ENCODE measurements at regions not wholly inside any gene's neighbourhood (a gene's known extent, or its start where the extent isn't known, plus 50 kb on each side); places are given as distances from the start of the nearest gene placed in this dataset.

DNA sequence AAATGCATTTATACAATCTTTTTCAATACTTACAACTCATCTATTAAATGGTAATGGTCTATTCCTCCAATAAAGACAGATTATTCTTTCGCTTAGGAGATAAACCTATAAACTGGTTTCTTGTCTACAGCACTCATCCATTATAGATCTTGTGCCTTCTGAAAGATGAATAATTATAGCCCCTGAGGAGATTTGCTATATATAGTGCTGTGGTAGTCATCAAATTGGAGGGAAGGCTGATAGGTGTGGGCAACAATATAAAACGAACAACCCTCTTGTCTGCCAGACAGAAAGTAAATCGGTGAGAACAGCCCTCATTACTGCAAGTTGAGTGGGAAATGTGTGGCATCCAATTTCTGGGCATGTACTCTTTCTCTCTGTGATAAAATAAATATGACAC lies 292.5 kb upstream of the CNR1 start:
- WGBS (ENCODE audit: insufficient coverage) = no CpG with 5 or more reads among the region's 3 CpGs
- CTCF ChIA-PET = no interaction called here

DNA sequence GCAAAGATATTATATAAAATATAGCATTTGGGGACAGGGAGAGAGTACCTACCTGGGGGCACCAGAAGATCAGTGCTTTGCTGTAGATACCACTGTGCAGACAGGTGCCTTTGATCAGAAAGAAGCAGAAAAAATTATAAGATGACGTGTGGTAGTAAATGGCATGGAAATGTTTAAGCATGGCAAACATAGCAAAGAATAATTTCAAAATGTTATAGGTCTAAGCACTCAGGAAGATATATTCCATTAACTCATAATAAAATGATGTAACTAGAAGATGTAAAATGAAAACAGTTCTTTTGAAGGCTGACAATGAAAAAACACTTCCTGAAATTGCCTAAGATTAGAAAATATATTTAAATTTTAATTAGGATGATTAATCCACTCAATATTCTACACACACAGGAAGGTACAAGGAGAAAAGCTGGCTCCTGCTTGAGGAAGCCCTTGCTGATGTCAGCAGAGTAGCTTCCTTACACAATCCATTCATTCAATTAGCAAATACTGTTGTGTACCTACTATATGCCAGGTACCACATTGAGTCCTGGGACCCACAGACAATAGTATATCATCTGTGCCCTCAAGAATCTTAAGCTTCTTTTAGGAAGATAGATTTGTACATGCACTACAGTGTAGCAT lies 290.2 kb upstream of the CNR1 start:
- Histone ChIP-seq H3K9ac (ENCODE audit: low read length) (no peak overlapping the region), H3K27me3 (replicated peaks in 1 of 4; ENCODE audit: control extremely low read depth in 1 of 4, control insufficient read depth in 3 of 4, insufficient read depth in 4 of 4, low read length in 3 of 4) (no peaks in the 10 kb centered on the region), H3K36me3 (replicated peaks in 1 of 2; ENCODE audit: control extremely low read depth in 1 of 2, control insufficient read depth in 1 of 2, extremely low read depth in 1 of 2, insufficient read depth in 2 of 2, low read length in 1 of 2) (no peaks in the 10 kb centered on the region), H4K20me1 (ENCODE audit: control insufficient read depth, insufficient read depth, low read length, poor library complexity, severe bottlenecking) (no peaks in the 10 kb centered on the region), H3K27ac (ENCODE audit: low read length in 2 of 2) (no peak overlapping the region), H2AFZ (ENCODE audit: insufficient read depth, low read depth, low read length, poor library complexity, severe bottlenecking) (no peak overlapping the region), H3K9me3 (ENCODE audit: control extremely low read depth in 1 of 3, control insufficient read depth in 2 of 3, insufficient read depth in 1 of 3, low read length in 2 of 3) (peaks cover 0 to 1% (median 0%) of the 10 kb centered on the region in 3 donors), H3K4me2 (replicated peaks; ENCODE audit: low read depth, low read length, poor library complexity, severe bottlenecking) (no peak overlapping the region), H3K79me2 (ENCODE audit: control insufficient read depth, insufficient read depth, low read length) (no peaks in the 10 kb centered on the region), H3K4me3 (ENCODE audit: control extremely low read depth in 1 of 5, extremely low read depth in 1 of 5, insufficient read depth in 1 of 5, low read depth in 2 of 5, low read length in 4 of 5) (no peak overlapping the region), H3K4me1 (ENCODE audit: control insufficient read depth in 2 of 2, insufficient read depth in 2 of 2, low read length in 2 of 2) (no peaks in the 10 kb centered on the region)
- intact Hi-C loops (cut with micrococcal nuclease) = no loop called here
- POLR2A ChIA-PET = no interaction called here
- CTCF ChIA-PET = no interaction called here
- Mint-ChIP-seq H3K27ac (no peak overlapping the region), H3K4me3 (no peak overlapping the region), H3K9me3 (ENCODE audit: insufficient read depth) (no peaks in the 10 kb centered on the region), H3K27me3 (peaks cover 20% of the 10 kb centered on the region), H3K4me1 (no peaks in the 10 kb centered on the region)
- WGBS (ENCODE audit: insufficient coverage) = no CpG with 5 or more reads among the region's 1 CpG
- ATAC-seq (ENCODE audit: low read depth) (no peak), DNase-seq (no peak)
- TF ChIP-seq, protein P1, sequence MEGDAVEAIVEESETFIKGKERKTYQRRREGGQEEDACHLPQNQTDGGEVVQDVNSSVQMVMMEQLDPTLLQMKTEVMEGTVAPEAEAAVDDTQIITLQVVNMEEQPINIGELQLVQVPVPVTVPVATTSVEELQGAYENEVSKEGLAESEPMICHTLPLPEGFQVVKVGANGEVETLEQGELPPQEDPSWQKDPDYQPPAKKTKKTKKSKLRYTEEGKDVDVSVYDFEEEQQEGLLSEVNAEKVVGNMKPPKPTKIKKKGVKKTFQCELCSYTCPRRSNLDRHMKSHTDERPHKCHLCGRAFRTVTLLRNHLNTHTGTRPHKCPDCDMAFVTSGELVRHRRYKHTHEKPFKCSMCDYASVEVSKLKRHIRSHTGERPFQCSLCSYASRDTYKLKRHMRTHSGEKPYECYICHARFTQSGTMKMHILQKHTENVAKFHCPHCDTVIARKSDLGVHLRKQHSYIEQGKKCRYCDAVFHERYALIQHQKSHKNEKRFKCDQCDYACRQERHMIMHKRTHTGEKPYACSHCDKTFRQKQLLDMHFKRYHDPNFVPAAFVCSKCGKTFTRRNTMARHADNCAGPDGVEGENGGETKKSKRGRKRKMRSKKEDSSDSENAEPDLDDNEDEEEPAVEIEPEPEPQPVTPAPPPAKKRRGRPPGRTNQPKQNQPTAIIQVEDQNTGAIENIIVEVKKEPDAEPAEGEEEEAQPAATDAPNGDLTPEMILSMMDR (IDR thresholded peaks at IDR 0.05) = no peak
- no peak for TF ChIP-seq EZH2 (IDR thresholded peaks at IDR 0.05; ENCODE audit: borderline replicate concordance, insufficient read depth, low read depth, low read length, poor library complexity, severe bottlenecking)

More for the DNA sequence above, 292.5 kb upstream of the CNR1 start:
- DNase-seq = no peak
- H3K27ac ChIP-seq (ENCODE audit: low read length in 2 of 2) = no peak overlapping the region
- H4K20me1 ChIP-seq (ENCODE audit: control insufficient read depth, insufficient read depth, low read length, poor library complexity, severe bottlenecking) = no peaks in the 10 kb centered on the region
- TF ChIP-seq, protein P1 (IDR thresholded peaks at IDR 0.05) = no peak
- TF ChIP-seq EZH2 (IDR thresholded peaks at IDR 0.05; ENCODE audit: borderline replicate concordance, insufficient read depth, low read depth, low read length, poor library complexity, severe bottlenecking) = no peak
- no peak overlapping the region for H3K4me3 ChIP-seq (ENCODE audit: control extremely low read depth in 1 of 5, extremely low read depth in 1 of 5, insufficient read depth in 1 of 5, low read depth in 2 of 5, low read length in 4 of 5)
- H3K4me2 ChIP-seq (replicated peaks; ENCODE audit: low read depth, low read length, poor library complexity, severe bottlenecking) = no peak overlapping the region
- Mint-ChIP-seq H3K27me3 (peaks cover 24% of the 10 kb centered on the region), H3K9me3 (ENCODE audit: insufficient read depth) (no peaks in the 10 kb centered on the region), H3K4me1 (no peaks in the 10 kb centered on the region), H3K27ac (no peak overlapping the region), H3K4me3 (no peak overlapping the region)
- POLR2A ChIA-PET = no interaction called here
- H3K4me1 ChIP-seq (ENCODE audit: control insufficient read depth in 2 of 2, insufficient read depth in 2 of 2, low read length in 2 of 2) = no peaks in the 10 kb centered on the region
- no peaks in the 10 kb centered on the region for H3K36me3 ChIP-seq (replicated peaks in 1 of 2; ENCODE audit: control extremely low read depth in 1 of 2, control insufficient read depth in 1 of 2, extremely low read depth in 1 of 2, insufficient read depth in 2 of 2, low read length in 1 of 2)
- H3K9me3 ChIP-seq (ENCODE audit: control extremely low read depth in 1 of 3, control insufficient read depth in 2 of 3, insufficient read depth in 1 of 3, low read length in 2 of 3) = no peaks in the 10 kb centered on the region
- no peak for ATAC-seq (ENCODE audit: low read depth)
- H2AFZ ChIP-seq (ENCODE audit: insufficient read depth, low read depth, low read length, poor library complexity, severe bottlenecking) = no peak overlapping the region
- no peak overlapping the region for H3K9ac ChIP-seq (ENCODE audit: low read length)
- H3K79me2 ChIP-seq (ENCODE audit: control insufficient read depth, insufficient read depth, low read length) = no peaks in the 10 kb centered on the region
- intact Hi-C loops (cut with micrococcal nuclease) = no loop called here
- no peaks in the 10 kb centered on the region for H3K27me3 ChIP-seq (replicated peaks in 1 of 4; ENCODE audit: control extremely low read depth in 1 of 4, control insufficient read depth in 3 of 4, insufficient read depth in 4 of 4, low read length in 3 of 4)

Measured in B cell (primary cell).